ENCODE measurements at regions not wholly inside any gene's neighbourhood (a gene's known extent, or its start where the extent isn't known, plus 50 kb on each side); places are given as distances from the start of the nearest gene placed in this dataset.

DNA sequence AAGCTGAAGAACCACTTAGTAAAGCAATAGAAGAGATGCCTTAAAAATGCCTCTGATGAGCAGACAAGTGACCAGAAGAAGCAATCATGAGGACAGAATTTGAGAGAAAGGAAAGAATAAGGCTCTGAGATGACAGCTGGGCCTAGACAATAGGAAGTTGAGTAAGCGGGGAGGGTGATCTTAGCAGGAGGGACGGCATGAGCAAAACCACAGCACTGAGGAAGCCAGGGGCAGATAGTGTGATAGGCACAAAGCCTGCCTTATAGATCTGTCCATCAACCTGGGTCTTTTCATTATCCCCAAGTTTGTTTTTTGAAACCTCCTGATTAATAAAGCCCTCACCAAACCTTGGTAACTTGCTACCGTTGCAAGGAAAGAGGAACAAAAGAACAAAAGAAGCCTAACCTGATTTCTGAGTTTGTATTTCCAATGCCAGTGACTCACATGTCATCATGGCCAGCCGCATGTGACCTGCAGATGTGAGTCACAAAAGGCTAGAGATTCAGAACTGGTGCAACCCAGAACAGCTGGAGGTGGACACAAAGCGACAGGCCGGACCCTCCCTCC lies 55.7 kb upstream of the PPARGC1A start:
- TF ChIP-seq, protein P1, sequence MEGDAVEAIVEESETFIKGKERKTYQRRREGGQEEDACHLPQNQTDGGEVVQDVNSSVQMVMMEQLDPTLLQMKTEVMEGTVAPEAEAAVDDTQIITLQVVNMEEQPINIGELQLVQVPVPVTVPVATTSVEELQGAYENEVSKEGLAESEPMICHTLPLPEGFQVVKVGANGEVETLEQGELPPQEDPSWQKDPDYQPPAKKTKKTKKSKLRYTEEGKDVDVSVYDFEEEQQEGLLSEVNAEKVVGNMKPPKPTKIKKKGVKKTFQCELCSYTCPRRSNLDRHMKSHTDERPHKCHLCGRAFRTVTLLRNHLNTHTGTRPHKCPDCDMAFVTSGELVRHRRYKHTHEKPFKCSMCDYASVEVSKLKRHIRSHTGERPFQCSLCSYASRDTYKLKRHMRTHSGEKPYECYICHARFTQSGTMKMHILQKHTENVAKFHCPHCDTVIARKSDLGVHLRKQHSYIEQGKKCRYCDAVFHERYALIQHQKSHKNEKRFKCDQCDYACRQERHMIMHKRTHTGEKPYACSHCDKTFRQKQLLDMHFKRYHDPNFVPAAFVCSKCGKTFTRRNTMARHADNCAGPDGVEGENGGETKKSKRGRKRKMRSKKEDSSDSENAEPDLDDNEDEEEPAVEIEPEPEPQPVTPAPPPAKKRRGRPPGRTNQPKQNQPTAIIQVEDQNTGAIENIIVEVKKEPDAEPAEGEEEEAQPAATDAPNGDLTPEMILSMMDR (IDR thresholded peaks at IDR 0.05 in 4 of 5, conservative IDR thresholded peaks at IDR 0.05 in 1 of 5), result no peak
- peak; percentile 36 to 45 for TF ChIP-seq POLR2A (IDR thresholded peaks at IDR 0.05)
